ENCODE measurements at regions not wholly inside any gene's neighbourhood (a gene's known extent, or its start where the extent isn't known, plus 50 kb on each side); places are given as distances from the start of the nearest gene placed in this dataset.
"Not testable (repeated sequence)": the region's sequence is repeated elsewhere in the genome, so short reads cannot be mapped to it uniquely, and the experiment has no call there.

GRCh38 chr18:30852541-30852940, 190.0 kb downstream of the DSC3 start:
- intact Hi-C loops (cut with micrococcal nuclease), result no loop called here

DNA sequence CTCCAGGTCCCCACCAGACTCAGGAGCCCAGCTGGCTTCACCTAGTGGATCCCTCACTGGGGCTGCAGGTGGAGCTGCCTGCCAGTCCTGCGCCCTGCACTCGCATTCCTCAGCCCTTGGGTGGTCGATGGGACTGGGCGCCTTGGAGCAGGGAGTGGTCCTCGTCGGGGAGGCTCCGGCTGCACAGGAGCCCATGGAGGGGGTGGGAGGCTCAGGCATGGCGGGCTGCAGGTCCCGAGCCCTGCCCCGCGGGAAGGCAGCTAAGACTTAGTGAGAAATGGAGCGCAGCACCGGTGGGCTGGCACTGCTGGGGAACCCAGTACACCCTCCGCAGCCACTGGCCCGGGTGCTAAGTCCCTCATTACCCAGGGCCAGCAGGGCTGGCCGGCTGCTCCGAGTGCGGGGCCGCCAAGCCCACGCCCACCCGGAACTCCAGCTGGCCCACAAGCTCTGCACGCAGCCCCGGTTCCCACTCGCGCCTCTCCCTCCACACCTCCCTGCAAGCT, 203.4 kb downstream of the DSC3 start:
- H3K4me3 ChIP-seq (ENCODE audit: low read length); POLR2A ChIA-PET; H3K27me3 ChIP-seq (ENCODE audit: control insufficient read depth in 2 of 2, insufficient read depth in 2 of 2, low read length in 2 of 2); H3K36me3 ChIP-seq (ENCODE audit: control insufficient read depth in 2 of 3, insufficient read depth in 3 of 3, low read length in 3 of 3); ATAC-seq; H3K27ac ChIP-seq (ENCODE audit: low read depth, low read length); H3K4me3 Mint-ChIP-seq; H3K36me3 Mint-ChIP-seq; intact Hi-C loops (cut with micrococcal nuclease); H3K4me1 ChIP-seq (ENCODE audit: control insufficient read depth in 2 of 2, insufficient read depth in 2 of 2, low read length in 2 of 2); H3K27me3 Mint-ChIP-seq; H3K27ac Mint-ChIP-seq; CTCF ChIA-PET; H3K4me1 Mint-ChIP-seq; DNase-seq; H3K9me3 ChIP-seq (ENCODE audit: control insufficient read depth in 2 of 3, low read length in 3 of 3): not testable (repeated sequence)
- H3K9me3 Mint-ChIP-seq, result peaks cover 2 to 30% (median 7%) of the 10 kb centered on the region in 11 donors

More at GRCh38 chr18:30852541-30852940, 190.0 kb downstream of the DSC3 start:
- DNase-seq (no peak), ATAC-seq (no peak)
- H3K4me3 Mint-ChIP-seq, result no peak overlapping the region
- no peaks in the 10 kb centered on the region for H3K27me3 ChIP-seq (ENCODE audit: control insufficient read depth in 2 of 2, insufficient read depth in 2 of 2, low read length in 2 of 2)
- H3K27ac ChIP-seq (ENCODE audit: low read depth, low read length), result no peak overlapping the region
- no peak overlapping the region for H3K4me3 ChIP-seq (ENCODE audit: low read length)
- ChIA-PET CTCF (no interaction called here), POLR2A (no interaction called here)
- H3K27me3 Mint-ChIP-seq, result no peaks in the 10 kb centered on the region
- no peak overlapping the region for H3K27ac Mint-ChIP-seq
- no peaks in the 10 kb centered on the region for H3K9me3 ChIP-seq (ENCODE audit: control insufficient read depth in 2 of 3, low read length in 3 of 3)
- no peaks in the 10 kb centered on the region for H3K4me1 ChIP-seq (ENCODE audit: control insufficient read depth in 2 of 2, insufficient read depth in 2 of 2, low read length in 2 of 2)
- H3K4me1 Mint-ChIP-seq, result no peaks in the 10 kb centered on the region
- H3K36me3 ChIP-seq (ENCODE audit: control insufficient read depth in 2 of 3, insufficient read depth in 3 of 3, low read length in 3 of 3), result no peaks in the 10 kb centered on the region
- peaks cover 0 to 6% (median 0%) of the 10 kb centered on the region in 5 donors for H3K36me3 Mint-ChIP-seq
- peaks cover 0 to 12% (median 3%) of the 10 kb centered on the region in 11 donors for H3K9me3 Mint-ChIP-seq

GRCh38 chr18:30828700-30829099, 213.8 kb downstream of the DSC3 start:
- CTCF ChIA-PET, result no interaction called here
- intact Hi-C loops (cut with micrococcal nuclease), result no loop called here
- no peak for DNase-seq
- Mint-ChIP-seq H3K9me3 (peaks cover 0 to 23% (median 9%) of the 10 kb centered on the region in 11 donors), H3K4me3 (no peak overlapping the region), H3K27ac (no peak overlapping the region), H3K36me3 (peaks cover 0 to 9% (median 0%) of the 10 kb centered on the region in 5 donors), H3K4me1 (no peaks in the 10 kb centered on the region), H3K27me3 (no peaks in the 10 kb centered on the region)
- Histone ChIP-seq H3K27me3 (ENCODE audit: control insufficient read depth in 2 of 2, insufficient read depth in 2 of 2, low read length in 2 of 2) (no peaks in the 10 kb centered on the region), H3K36me3 (ENCODE audit: control insufficient read depth in 2 of 3, insufficient read depth in 3 of 3, low read length in 3 of 3) (no peaks in the 10 kb centered on the region), H3K4me1 (ENCODE audit: control insufficient read depth in 2 of 2, insufficient read depth in 2 of 2, low read length in 2 of 2) (no peaks in the 10 kb centered on the region), H3K9me3 (ENCODE audit: control insufficient read depth in 2 of 3, low read length in 3 of 3) (no peaks in the 10 kb centered on the region), H3K27ac (ENCODE audit: low read depth, low read length) (no peak overlapping the region), H3K4me3 (ENCODE audit: low read length) (no peak overlapping the region)
- ATAC-seq, result no peak
- POLR2A ChIA-PET, result no interaction called here

GRCh38 chr18:30819619-30820018, 222.9 kb downstream of the DSC3 start:
- Mint-ChIP-seq H3K4me3 (no peak overlapping the region), H3K9me3 (peaks cover 0 to 19% (median 9%) of the 10 kb centered on the region in 11 donors), H3K27me3 (no peaks in the 10 kb centered on the region), H3K36me3 (peaks cover 0 to 11% (median 0%) of the 10 kb centered on the region in 5 donors), H3K27ac (no peak overlapping the region), H3K4me1 (no peaks in the 10 kb centered on the region)
- Histone ChIP-seq H3K27ac (ENCODE audit: low read depth, low read length) (no peak overlapping the region), H3K9me3 (ENCODE audit: control insufficient read depth in 2 of 3, low read length in 3 of 3) (no peaks in the 10 kb centered on the region), H3K4me3 (ENCODE audit: low read length) (no peak overlapping the region), H3K27me3 (ENCODE audit: control insufficient read depth in 2 of 2, insufficient read depth in 2 of 2, low read length in 2 of 2) (no peaks in the 10 kb centered on the region), H3K36me3 (ENCODE audit: control insufficient read depth in 2 of 3, insufficient read depth in 3 of 3, low read length in 3 of 3) (no peaks in the 10 kb centered on the region), H3K4me1 (ENCODE audit: control insufficient read depth in 2 of 2, insufficient read depth in 2 of 2, low read length in 2 of 2) (no peaks in the 10 kb centered on the region)
- ChIA-PET CTCF (no interaction called here), POLR2A (no interaction called here)
- no peak for ATAC-seq
- intact Hi-C loops (cut with micrococcal nuclease), result no loop called here
- no peak for DNase-seq

GRCh38 chr18:30814446-30814845, 228.1 kb downstream of the DSC3 start:
- H3K27ac Mint-ChIP-seq, result no peak overlapping the region
- H3K27me3 Mint-ChIP-seq, result no peaks in the 10 kb centered on the region
- Histone ChIP-seq H3K4me1 (ENCODE audit: control insufficient read depth in 2 of 2, insufficient read depth in 2 of 2, low read length in 2 of 2) (no peaks in the 10 kb centered on the region), H3K36me3 (ENCODE audit: control insufficient read depth in 2 of 3, insufficient read depth in 3 of 3, low read length in 3 of 3) (no peaks in the 10 kb centered on the region), H3K4me3 (ENCODE audit: low read length) (no peak overlapping the region), H3K9me3 (ENCODE audit: control insufficient read depth in 2 of 3, low read length in 3 of 3) (no peaks in the 10 kb centered on the region), H3K27me3 (ENCODE audit: control insufficient read depth in 2 of 2, insufficient read depth in 2 of 2, low read length in 2 of 2) (no peaks in the 10 kb centered on the region), H3K27ac (ENCODE audit: low read depth, low read length) (no peak overlapping the region)
- DNase-seq (no peak), ATAC-seq (no peak)
- H3K36me3 Mint-ChIP-seq, result peaks cover 0 to 11% (median 0%) of the 10 kb centered on the region in 5 donors
- peaks cover 1 to 23% (median 7%) of the 10 kb centered on the region in 11 donors for H3K9me3 Mint-ChIP-seq
- intact Hi-C loops (cut with micrococcal nuclease), result no loop called here
- ChIA-PET CTCF (no interaction called here), POLR2A (no interaction called here)
- no peaks in the 10 kb centered on the region for H3K4me1 Mint-ChIP-seq
- no peak overlapping the region for H3K4me3 Mint-ChIP-seq

GRCh38 chr18:30811580-30811979, 231.0 kb downstream of the DSC3 start:
- H3K36me3 ChIP-seq (ENCODE audit: control insufficient read depth in 2 of 3, insufficient read depth in 3 of 3, low read length in 3 of 3), result no peaks in the 10 kb centered on the region
- no peak overlapping the region for H3K27ac ChIP-seq (ENCODE audit: low read depth, low read length)
- ChIA-PET CTCF (no interaction called here), POLR2A (no interaction called here)
- Mint-ChIP-seq H3K4me3 (no peak overlapping the region), H3K36me3 (peaks cover 0 to 6% (median 0%) of the 10 kb centered on the region in 5 donors), H3K27ac (no peak overlapping the region), H3K4me1 (no peaks in the 10 kb centered on the region), H3K9me3 (peaks cover 0 to 18% (median 3%) of the 10 kb centered on the region in 11 donors), H3K27me3 (no peaks in the 10 kb centered on the region)
- intact Hi-C loops (cut with micrococcal nuclease), result no loop called here
- H3K27me3 ChIP-seq (ENCODE audit: control insufficient read depth in 2 of 2, insufficient read depth in 2 of 2, low read length in 2 of 2), result no peaks in the 10 kb centered on the region
- H3K9me3 ChIP-seq (ENCODE audit: control insufficient read depth in 2 of 3, low read length in 3 of 3), result no peaks in the 10 kb centered on the region
- H3K4me1 ChIP-seq (ENCODE audit: control insufficient read depth in 2 of 2, insufficient read depth in 2 of 2, low read length in 2 of 2), result no peaks in the 10 kb centered on the region
- DNase-seq, result no peak
- H3K4me3 ChIP-seq (ENCODE audit: low read length), result no peak overlapping the region
- ATAC-seq, result no peak

- DNase-seq, result no peak
- H3K36me3 Mint-ChIP-seq, result no peaks in the 10 kb centered on the region
- peaks cover 0 to 13% (median 0%) of the 10 kb centered on the region in 11 donors for H3K9me3 Mint-ChIP-seq
- POLR2A ChIA-PET, result no interaction called here
- no peaks in the 10 kb centered on the region for H3K27me3 Mint-ChIP-seq
- Histone ChIP-seq H3K36me3 (ENCODE audit: control insufficient read depth in 2 of 3, insufficient read depth in 3 of 3, low read length in 3 of 3) (no peaks in the 10 kb centered on the region), H3K27ac (ENCODE audit: low read depth, low read length) (no peak overlapping the region), H3K27me3 (ENCODE audit: control insufficient read depth in 2 of 2, insufficient read depth in 2 of 2, low read length in 2 of 2) (no peaks in the 10 kb centered on the region), H3K4me1 (ENCODE audit: control insufficient read depth in 2 of 2, insufficient read depth in 2 of 2, low read length in 2 of 2) (no peaks in the 10 kb centered on the region), H3K4me3 (ENCODE audit: low read length) (no peak overlapping the region), H3K9me3 (ENCODE audit: control insufficient read depth in 2 of 3, low read length in 3 of 3) (no peaks in the 10 kb centered on the region)
- no peak overlapping the region for H3K27ac Mint-ChIP-seq
- CTCF ChIA-PET, result no interaction called here
- ATAC-seq, result no peak
- H3K4me3 Mint-ChIP-seq, result no peak overlapping the region
- intact Hi-C loops (cut with micrococcal nuclease), result no loop called here
- no peaks in the 10 kb centered on the region for H3K4me1 Mint-ChIP-seq
Measured at GRCh38 chr18:30810580-30810979, 232.0 kb downstream of the DSC3 start.

Data from naive thymus-derived CD4-positive, alpha-beta T cell (primary cell).